ENCODE measurements at regions not wholly inside any gene's neighbourhood (a gene's known extent, or its start where the extent isn't known, plus 50 kb on each side); places are given as distances from the start of the nearest gene placed in this dataset.

DNA sequence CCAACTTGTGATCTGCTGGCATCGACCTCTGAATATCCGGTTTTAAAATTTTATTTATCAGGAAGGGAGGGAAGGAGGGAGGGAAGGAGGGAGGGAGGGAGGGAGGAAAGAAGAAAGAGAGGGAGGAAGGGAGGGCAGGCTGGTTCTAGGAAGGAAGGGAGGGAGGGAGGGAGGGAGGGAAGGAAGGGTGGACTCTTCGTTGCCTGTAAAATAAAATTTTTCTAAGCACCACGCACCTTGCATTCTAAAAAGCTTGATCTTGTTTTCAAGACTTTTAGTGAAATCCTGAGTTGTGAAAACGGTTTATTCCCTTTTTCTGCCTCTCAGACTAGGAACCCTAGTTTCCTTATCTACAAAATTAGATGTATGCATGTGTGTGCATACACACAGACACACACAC is 101.7 kb upstream of the RAP2B start (continued):
- TF ChIP-seq ZNF274 (IDR thresholded peaks at IDR 0.05; ENCODE audit: low read depth, low read length) = no peak
- TF ChIP-seq POLR2A (IDR thresholded peaks at IDR 0.05; ENCODE audit: borderline replicate concordance, extremely low read depth, insufficient read depth, insufficient read length) = no peak
- no peak for TF ChIP-seq JUND (IDR thresholded peaks at IDR 0.05)
- no peak for TF ChIP-seq SRF (IDR thresholded peaks at IDR 0.05; ENCODE audit: low read depth)
- TF ChIP-seq POLR2AphosphoS5 (IDR thresholded peaks at IDR 0.05; ENCODE audit: low read depth, low read length) = no peak

DNA sequence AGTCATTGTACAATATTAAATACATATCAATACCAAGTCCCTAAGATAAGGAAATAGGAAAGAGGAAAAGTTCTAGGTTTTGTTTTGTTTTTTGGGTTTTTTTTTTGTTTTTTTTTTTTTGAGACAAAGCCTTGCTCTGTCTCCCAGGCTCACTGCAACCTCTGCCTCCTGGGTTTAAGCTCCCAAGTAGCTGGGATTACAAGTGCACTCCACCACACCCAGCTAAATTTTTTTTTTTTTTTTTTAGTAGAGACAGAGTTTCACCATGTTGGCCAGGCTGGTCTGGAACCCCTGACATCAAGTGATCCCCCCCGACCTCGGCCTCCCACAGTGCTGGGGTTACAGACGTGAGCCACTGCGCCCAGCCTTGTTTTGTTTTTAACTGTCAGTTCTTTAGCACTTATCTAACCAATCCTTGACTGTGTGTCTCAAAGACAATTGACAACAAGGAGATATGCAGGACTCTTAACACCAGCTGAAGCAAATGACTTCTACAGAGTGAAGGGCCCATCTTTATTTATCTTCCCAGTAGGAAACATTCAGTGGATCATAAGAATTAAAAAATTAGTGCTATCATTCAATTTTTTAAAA is 100.0 kb upstream of the RAP2B start:
- ATAC-seq (no peak), DNase-seq (ENCODE audit: low read depth, low spot score) (no peak)
- no peaks in the 10 kb centered on the region for H3K9me3 ChIP-seq (ENCODE audit: control insufficient read depth in 1 of 2, insufficient read depth in 1 of 2, low read depth in 1 of 2, low read length in 2 of 2)
- no TSS peak for BruUV-seq (replicated peaks)
- peaks cover 6 to 21% of the 10 kb centered on the region in 2 experiments for H3K4me1 ChIP-seq (ENCODE audit: control insufficient read depth in 1 of 2, insufficient read depth in 2 of 2, low read length in 2 of 2)
- H3K4me2 ChIP-seq (ENCODE audit: low read length) = no peak overlapping the region
- H3K79me2 ChIP-seq (ENCODE audit: insufficient read depth, low read length) = no peaks in the 10 kb centered on the region
- H4K20me1 ChIP-seq (ENCODE audit: insufficient read depth) = no peaks in the 10 kb centered on the region
- H3K9ac ChIP-seq (ENCODE audit: low read length) = no peak overlapping the region
- intact Hi-C loops (cut with micrococcal nuclease) = no loop called here
- ChIA-PET CTCF (interaction anchor here (0.7 kb wide), 1 partner anchor 68 kb away, joined by 3 read pairs; no protein-coding TSS in a partner anchor), POLR2A (no interaction called here), RAD21 (ENCODE audit: low non-redundant PET in 1 of 2, low total read pairs in 2 of 2, uncharacterized antibody in 2 of 2, unreplicated experiment in 2 of 2) (no interaction called here)
- H3K27me3 ChIP-seq (ENCODE audit: insufficient read depth, low read length) = no peaks in the 10 kb centered on the region
- TF ChIP-seq SP1 (IDR thresholded peaks at IDR 0.05; ENCODE audit: low read depth) (no peak), CBX3 (IDR thresholded peaks at IDR 0.05; ENCODE audit: low read depth) (no peak), YY1 (IDR thresholded peaks at IDR 0.05; ENCODE audit: extremely low read depth, insufficient replicate concordance, low read depth, low read length) (no peak), FOSL1 (IDR thresholded peaks at IDR 0.05; ENCODE audit: low read depth) (no peak), ZNF274 (IDR thresholded peaks at IDR 0.05; ENCODE audit: low read depth, low read length) (no peak), POLR2A (IDR thresholded peaks at IDR 0.05; ENCODE audit: borderline replicate concordance, extremely low read depth, insufficient read depth, insufficient read length) (no peak), SRF (IDR thresholded peaks at IDR 0.05; ENCODE audit: low read depth) (no peak), JUND (IDR thresholded peaks at IDR 0.05) (no peak)
- TF ChIP-seq, protein P1, sequence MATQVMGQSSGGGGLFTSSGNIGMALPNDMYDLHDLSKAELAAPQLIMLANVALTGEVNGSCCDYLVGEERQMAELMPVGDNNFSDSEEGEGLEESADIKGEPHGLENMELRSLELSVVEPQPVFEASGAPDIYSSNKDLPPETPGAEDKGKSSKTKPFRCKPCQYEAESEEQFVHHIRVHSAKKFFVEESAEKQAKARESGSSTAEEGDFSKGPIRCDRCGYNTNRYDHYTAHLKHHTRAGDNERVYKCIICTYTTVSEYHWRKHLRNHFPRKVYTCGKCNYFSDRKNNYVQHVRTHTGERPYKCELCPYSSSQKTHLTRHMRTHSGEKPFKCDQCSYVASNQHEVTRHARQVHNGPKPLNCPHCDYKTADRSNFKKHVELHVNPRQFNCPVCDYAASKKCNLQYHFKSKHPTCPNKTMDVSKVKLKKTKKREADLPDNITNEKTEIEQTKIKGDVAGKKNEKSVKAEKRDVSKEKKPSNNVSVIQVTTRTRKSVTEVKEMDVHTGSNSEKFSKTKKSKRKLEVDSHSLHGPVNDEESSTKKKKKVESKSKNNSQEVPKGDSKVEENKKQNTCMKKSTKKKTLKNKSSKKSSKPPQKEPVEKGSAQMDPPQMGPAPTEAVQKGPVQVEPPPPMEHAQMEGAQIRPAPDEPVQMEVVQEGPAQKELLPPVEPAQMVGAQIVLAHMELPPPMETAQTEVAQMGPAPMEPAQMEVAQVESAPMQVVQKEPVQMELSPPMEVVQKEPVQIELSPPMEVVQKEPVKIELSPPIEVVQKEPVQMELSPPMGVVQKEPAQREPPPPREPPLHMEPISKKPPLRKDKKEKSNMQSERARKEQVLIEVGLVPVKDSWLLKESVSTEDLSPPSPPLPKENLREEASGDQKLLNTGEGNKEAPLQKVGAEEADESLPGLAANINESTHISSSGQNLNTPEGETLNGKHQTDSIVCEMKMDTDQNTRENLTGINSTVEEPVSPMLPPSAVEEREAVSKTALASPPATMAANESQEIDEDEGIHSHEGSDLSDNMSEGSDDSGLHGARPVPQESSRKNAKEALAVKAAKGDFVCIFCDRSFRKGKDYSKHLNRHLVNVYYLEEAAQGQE (IDR thresholded peaks at IDR 0.05; ENCODE audit: low read depth) = no peak
- no peaks in the 10 kb centered on the region for H3K36me3 ChIP-seq (ENCODE audit: control insufficient read depth in 1 of 2, insufficient read depth in 2 of 2, low read length in 2 of 2)
- H3K9me2 ChIP-seq (ENCODE audit: insufficient read depth) = no peaks in the 10 kb centered on the region
- H2AFZ ChIP-seq (ENCODE audit: low read depth, low read length, poor library complexity, severe bottlenecking) = no peak overlapping the region
- no peak overlapping the region for H3K4me3 ChIP-seq (replicated peaks in 1 of 2; ENCODE audit: low read depth in 1 of 2, low read length in 2 of 2)
- H3K27ac ChIP-seq (ENCODE audit: low read depth, low read length) = no peak overlapping the region
